Adrenal gland (tissue), 9 donors: ENCODE measurements at regions not wholly inside any gene's neighbourhood (a gene's known extent, or its start where the extent isn't known, plus 50 kb on each side); places are given as distances from the start of the nearest gene placed in this dataset.

Experiments used
- DNase-seq, 7 donors: peaks; one replicate each; pipeline ENCODE4 v3.0.0-alpha.2; 2019 to 2020
- H3K27ac ChIP-seq, 5 donors: fragments of 200-600 bp; sonication (generic) in 4 of 5; 1 replicate in 3 of 5; 2 replicates in 2 of 5; pipeline versions ENCODE4 v1.5.1 to v1.8.0; 2016 to 2020; ENCODE audit warnings: mild to moderate bottlenecking in 1 of 5
- H3K27me3 ChIP-seq: fragments of 200-600 bp; 2 replicates; pipeline ENCODE4 v1.8.0; 2021
- H3K36me3 ChIP-seq, 2 donors: fragments of 200-600 bp; replicated peaks in 1 of 2; 1 replicate in 1 of 2; 2 replicates in 1 of 2; pipeline versions ENCODE4 v1.5.1 to v1.8.0; 2018 to 2022
- H3K4me1 ChIP-seq, 2 donors: fragments of 200-600 bp; replicated peaks in 1 of 2; 1 replicate in 1 of 2; 2 replicates in 1 of 2; pipeline versions ENCODE4 v1.5.1 to v1.8.0; 2018 to 2021
- H3K4me3 ChIP-seq, 4 donors: fragments of 200-600 bp; sonication (generic) in 3 of 4; one replicate each; pipeline ENCODE4 v1.5.1; 2016 to 2018
- H3K9me3 ChIP-seq, 3 donors: fragments of 200-600 bp; sonication (generic) in 1 of 3; replicated peaks in 1 of 3; 1 replicate in 2 of 3; 2 replicates in 1 of 3; pipeline versions ENCODE4 v1.5.1 to v1.8.0; 2016 to 2021
- POLR2A ChIP-seq, 2 donors: fragments of 450-650 bp; IDR thresholded peaks; one replicate each; pipeline ENCODE4 v1.6.1; 2017; ENCODE audit warnings: antibody characterized with exemption in 2 of 2, mild to moderate bottlenecking in 2 of 2, moderate library complexity in 1 of 2
- WGBS, 4 donors: extraction: QIAGEN DNeasy Blood & Tissue Kit in 2 of 4; methylation state at CpG; one replicate each; pipeline versions ENCODE4 v1.1.5 to v1.1.7; 2013 to 2017; 5-methylcytosine and 5-hydroxymethylcytosine counted together
- intact Hi-C, 2 donors: fragments of 100-400 bp; cut with DNase I; formaldehyde crosslinking; loops; one replicate each; pipeline versions ENCODE4 v1.14.1 to v1.15.0; 2022 to 2023
- TF ChIP-seq, protein P1 (sequence below), 6 experiments: fragments of 450-650 bp in 4 of 6; fragments of 200-600 bp in 2 of 6; sonication (generic) in 1 of 6; IDR thresholded peaks; 1 replicate in 5 of 6; 2 replicates in 1 of 6; pipeline versions ENCODE4 v1.5.1 to v1.8.0; 2016 to 2021; ENCODE audit warnings: antibody characterized with exemption in 6 of 6, mild to moderate bottlenecking in 2 of 6, moderate library complexity in 1 of 6
- donor health status: healthy with polysubstance abuse.
- donor health status: Bipolar disorder and iron deficiency.
- donor health status: DM: yes; HTN: yes; CAD: no.
- donor health status: DM: no; HTN: no; CAD: no.
- donor health status: DM: no; HTN: no; CAD: no.

DNA sequence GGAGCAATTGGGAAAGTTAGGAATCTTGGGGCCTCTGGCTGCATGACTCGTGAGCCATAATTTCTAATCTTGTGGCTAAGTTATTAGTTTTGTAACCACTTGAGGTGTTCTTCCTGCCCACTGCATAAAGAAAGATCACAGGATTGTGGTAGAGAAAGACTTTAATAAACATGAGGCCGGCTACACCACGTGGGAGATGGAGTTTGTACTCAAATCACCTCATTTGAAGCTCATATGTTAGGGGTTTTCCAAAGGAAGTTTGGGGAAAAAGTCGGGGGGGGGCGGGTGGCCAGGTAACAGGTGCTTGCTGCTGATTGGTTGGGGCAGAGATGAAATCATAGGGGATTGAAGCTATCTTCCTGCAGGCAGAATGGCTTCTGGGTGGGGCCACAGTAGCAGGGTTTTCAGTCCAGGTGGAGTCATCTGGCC, 287.8 kb downstream of the ZNF674 start:
- intact Hi-C loops, result no loop called here
- H3K27me3 ChIP-seq, result peaks cover 26% of the 10 kb centered on the region
- DNase-seq, result no peak
- H3K4me3 ChIP-seq, result no peak overlapping the region
- 63 to 83% (median 69%) methylated on average over 4 to 5 of the region's 5 CpGs for WGBS, 4 donors
- no peaks in the 10 kb centered on the region for H3K4me1 ChIP-seq
- H3K9me3 ChIP-seq, result no peaks in the 10 kb centered on the region
- no peak for TF ChIP-seq POLR2A (IDR thresholded peaks at IDR 0.05)
- TF ChIP-seq, protein P1, sequence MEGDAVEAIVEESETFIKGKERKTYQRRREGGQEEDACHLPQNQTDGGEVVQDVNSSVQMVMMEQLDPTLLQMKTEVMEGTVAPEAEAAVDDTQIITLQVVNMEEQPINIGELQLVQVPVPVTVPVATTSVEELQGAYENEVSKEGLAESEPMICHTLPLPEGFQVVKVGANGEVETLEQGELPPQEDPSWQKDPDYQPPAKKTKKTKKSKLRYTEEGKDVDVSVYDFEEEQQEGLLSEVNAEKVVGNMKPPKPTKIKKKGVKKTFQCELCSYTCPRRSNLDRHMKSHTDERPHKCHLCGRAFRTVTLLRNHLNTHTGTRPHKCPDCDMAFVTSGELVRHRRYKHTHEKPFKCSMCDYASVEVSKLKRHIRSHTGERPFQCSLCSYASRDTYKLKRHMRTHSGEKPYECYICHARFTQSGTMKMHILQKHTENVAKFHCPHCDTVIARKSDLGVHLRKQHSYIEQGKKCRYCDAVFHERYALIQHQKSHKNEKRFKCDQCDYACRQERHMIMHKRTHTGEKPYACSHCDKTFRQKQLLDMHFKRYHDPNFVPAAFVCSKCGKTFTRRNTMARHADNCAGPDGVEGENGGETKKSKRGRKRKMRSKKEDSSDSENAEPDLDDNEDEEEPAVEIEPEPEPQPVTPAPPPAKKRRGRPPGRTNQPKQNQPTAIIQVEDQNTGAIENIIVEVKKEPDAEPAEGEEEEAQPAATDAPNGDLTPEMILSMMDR (IDR thresholded peaks at IDR 0.05), result no peak
- H3K27ac ChIP-seq, result no peak overlapping the region
- H3K36me3 ChIP-seq, result no peaks in the 10 kb centered on the region

DNA sequence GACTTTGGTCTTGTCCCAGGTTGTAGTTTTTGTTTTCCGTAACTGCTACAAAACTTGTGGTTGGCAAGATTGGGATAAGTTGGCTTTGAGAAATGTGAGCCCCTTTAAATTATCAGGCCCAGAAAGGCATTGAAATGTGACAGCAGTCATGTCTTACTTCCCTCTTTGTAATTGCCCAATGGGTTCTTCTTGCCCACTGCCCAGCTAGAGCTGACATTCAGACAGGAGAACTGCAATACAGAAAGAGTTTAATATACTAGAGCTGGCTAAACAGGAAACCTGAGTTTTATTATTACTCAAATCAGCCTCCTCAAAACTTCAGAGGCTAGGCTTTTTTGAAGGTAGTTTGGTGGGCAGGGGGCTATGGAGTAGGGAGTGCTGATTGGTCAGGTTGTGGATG, 288.3 kb downstream of the ZNF674 start:
- H3K9me3 ChIP-seq, result no peaks in the 10 kb centered on the region
- 86 to 100% (median 92%) methylated on average over 1 of the region's 1 CpG for WGBS, 4 donors
- no peaks in the 10 kb centered on the region for H3K4me1 ChIP-seq
- no peak for DNase-seq
- H3K36me3 ChIP-seq, result no peaks in the 10 kb centered on the region
- TF ChIP-seq POLR2A (IDR thresholded peaks at IDR 0.05), result no peak
- TF ChIP-seq, protein P1 (IDR thresholded peaks at IDR 0.05), result no peak
- H3K27me3 ChIP-seq, result peaks cover 32% of the 10 kb centered on the region
- intact Hi-C loops, result no loop called here
- H3K27ac ChIP-seq, result no peak overlapping the region
- no peak overlapping the region for H3K4me3 ChIP-seq

DNA sequence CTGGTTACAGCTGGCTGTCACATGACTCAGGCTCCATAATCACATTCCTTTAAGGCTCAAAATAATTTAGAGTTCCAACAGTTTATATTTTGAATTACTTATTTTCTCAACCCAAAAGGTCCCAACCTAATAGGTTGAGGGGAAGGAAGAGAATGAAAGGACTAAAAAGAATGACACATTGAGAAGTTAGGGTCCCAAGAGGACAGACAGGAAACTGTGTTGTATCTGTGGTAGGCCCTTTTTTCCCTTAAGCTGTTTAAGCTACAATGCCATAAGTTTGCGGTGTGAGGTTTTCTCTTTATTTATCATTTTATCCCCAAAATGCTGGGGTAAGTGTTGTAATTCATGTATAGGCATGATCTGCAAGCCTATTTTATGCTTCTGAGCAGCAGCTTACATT, 290.2 kb downstream of the ZNF674 start:
- H3K4me1 ChIP-seq, result no peaks in the 10 kb centered on the region
- WGBS, 4 donors, result 73 to 83% (median 82%) methylated on average over 1 of the region's 1 CpG

DNA sequence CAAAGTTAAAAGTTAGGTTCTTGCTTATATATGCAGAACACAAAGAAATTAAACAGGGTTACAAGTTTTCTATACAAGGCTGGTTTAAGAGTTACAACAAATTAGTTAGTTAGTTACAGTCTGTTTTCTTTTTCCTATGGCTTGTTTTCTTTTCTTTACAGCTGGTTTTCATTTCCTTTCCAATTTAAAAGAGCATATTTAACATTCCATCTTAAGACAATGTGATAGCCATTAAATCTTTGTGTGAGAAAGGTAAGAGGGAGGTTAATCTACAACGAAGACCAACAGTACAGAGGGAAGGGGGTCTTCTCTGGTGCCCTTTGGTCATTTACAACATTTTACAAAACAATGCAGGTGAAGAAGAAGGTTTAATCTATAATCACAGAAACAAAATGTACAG, 290.6 kb downstream of the ZNF674 start:
- TF ChIP-seq, protein P1 (IDR thresholded peaks at IDR 0.05), result no peak
- TF ChIP-seq POLR2A (IDR thresholded peaks at IDR 0.05), result no peak
- H3K9me3 ChIP-seq, result no peaks in the 10 kb centered on the region
- peaks cover 25% of the 10 kb centered on the region for H3K27me3 ChIP-seq
- DNase-seq, result no peak
- no peak overlapping the region for H3K27ac ChIP-seq
- H3K36me3 ChIP-seq, result no peaks in the 10 kb centered on the region
- 17 to 27% (median 22%) methylated on average over 1 of the region's 1 CpG for WGBS, 4 donors
- no peak overlapping the region for H3K4me3 ChIP-seq
- H3K4me1 ChIP-seq, result no peaks in the 10 kb centered on the region
- intact Hi-C loops, result no loop called here

More for the DNA sequence above, 290.2 kb downstream of the ZNF674 start:
- H3K4me3 ChIP-seq, result no peak overlapping the region
- peaks cover 25% of the 10 kb centered on the region for H3K27me3 ChIP-seq
- TF ChIP-seq, protein P1 (IDR thresholded peaks at IDR 0.05), result no peak
- no peaks in the 10 kb centered on the region for H3K36me3 ChIP-seq
- no peak overlapping the region for H3K27ac ChIP-seq
- DNase-seq, result no peak
- intact Hi-C loops, result no loop called here
- no peaks in the 10 kb centered on the region for H3K9me3 ChIP-seq
